HL-60 (cell line): ENCODE measurements at regions not wholly inside any gene's neighbourhood (a gene's known extent, or its start where the extent isn't known, plus 50 kb on each side); places are given as distances from the start of the nearest gene placed in this dataset.

Experiments used
- DNase-seq, 2 experiments: peaks; one replicate each; pipeline ENCODE4 v3.0.0-alpha.2; 2010 to 2020; ENCODE audit warnings: low read depth in 1 of 2, low spot score in 1 of 2
- H3K27ac ChIP-seq: fragments of 250-450 bp; sonication (Bioruptor Pico); replicated peaks from 2 replicates; pipeline ENCODE4 v1.5.1; 2020; ENCODE audit warnings: mild to moderate bottlenecking, moderate library complexity
- H3K27me3 ChIP-seq: fragments of 250-450 bp; sonication (Bioruptor Pico); 2 replicates; pipeline ENCODE4 v1.5.1; 2021; ENCODE audit warnings: mild to moderate bottlenecking, moderate library complexity; ENCODE audit not compliant: insufficient read depth, poor library complexity, severe bottlenecking
- H3K4me3 ChIP-seq: replicated peaks from 2 replicates; pipeline ENCODE4 v1.5.1; 2011; ENCODE audit warnings: mild to moderate bottlenecking, control low read depth, low read length; ENCODE audit not compliant: insufficient read depth
- GABPA ChIP-seq: IDR thresholded peaks from 2 replicates; pipeline ENCODE4 v1.6.1; 2012; ENCODE audit warnings: low read depth
- POLR2AphosphoS5 ChIP-seq: IDR thresholded peaks from 2 replicates; pipeline ENCODE4 v1.6.1; 2012; ENCODE audit warnings: low read depth
- SPI1 ChIP-seq: IDR thresholded peaks from 2 replicates; pipeline ENCODE4 v1.6.1; 2012; ENCODE audit warnings: low read depth, mild to moderate bottlenecking, borderline replicate concordance
- TF ChIP-seq, protein P1 (sequence below): IDR thresholded peaks from 2 replicates; pipeline ENCODE4 v1.6.1; 2012; ENCODE audit warnings: low read depth; ENCODE audit not compliant: insufficient replicate concordance
- TF ChIP-seq, protein P2 (sequence below): IDR thresholded peaks from one replicate; pipeline ENCODE4 v1.5.1; 2011; ENCODE audit warnings: low read length, control low read depth, inconsistent platforms; ENCODE audit not compliant: insufficient read depth

DNA sequence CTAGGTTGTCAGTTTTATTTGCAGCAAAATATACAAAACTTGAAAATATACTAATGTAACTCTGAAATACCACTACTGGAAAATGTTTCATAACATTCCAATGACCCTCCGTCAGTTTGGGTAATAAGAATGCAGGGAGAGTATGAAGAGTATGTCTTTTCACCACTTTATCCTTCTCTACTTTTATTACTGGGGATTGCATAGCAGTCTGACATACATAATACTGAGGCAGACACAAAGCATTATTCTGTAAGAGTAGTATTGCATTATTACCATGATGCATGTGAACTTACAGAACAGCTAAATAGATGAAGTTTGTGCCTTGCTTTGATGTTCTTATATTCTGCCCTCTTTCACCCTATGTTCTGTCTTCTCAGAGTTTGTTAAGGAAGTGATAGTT lies 151.8 kb upstream of the TPK1 start:
- TF ChIP-seq POLR2AphosphoS5 (no peak), GABPA (no peak), SPI1 (no peak)
- TF ChIP-seq, protein P1, sequence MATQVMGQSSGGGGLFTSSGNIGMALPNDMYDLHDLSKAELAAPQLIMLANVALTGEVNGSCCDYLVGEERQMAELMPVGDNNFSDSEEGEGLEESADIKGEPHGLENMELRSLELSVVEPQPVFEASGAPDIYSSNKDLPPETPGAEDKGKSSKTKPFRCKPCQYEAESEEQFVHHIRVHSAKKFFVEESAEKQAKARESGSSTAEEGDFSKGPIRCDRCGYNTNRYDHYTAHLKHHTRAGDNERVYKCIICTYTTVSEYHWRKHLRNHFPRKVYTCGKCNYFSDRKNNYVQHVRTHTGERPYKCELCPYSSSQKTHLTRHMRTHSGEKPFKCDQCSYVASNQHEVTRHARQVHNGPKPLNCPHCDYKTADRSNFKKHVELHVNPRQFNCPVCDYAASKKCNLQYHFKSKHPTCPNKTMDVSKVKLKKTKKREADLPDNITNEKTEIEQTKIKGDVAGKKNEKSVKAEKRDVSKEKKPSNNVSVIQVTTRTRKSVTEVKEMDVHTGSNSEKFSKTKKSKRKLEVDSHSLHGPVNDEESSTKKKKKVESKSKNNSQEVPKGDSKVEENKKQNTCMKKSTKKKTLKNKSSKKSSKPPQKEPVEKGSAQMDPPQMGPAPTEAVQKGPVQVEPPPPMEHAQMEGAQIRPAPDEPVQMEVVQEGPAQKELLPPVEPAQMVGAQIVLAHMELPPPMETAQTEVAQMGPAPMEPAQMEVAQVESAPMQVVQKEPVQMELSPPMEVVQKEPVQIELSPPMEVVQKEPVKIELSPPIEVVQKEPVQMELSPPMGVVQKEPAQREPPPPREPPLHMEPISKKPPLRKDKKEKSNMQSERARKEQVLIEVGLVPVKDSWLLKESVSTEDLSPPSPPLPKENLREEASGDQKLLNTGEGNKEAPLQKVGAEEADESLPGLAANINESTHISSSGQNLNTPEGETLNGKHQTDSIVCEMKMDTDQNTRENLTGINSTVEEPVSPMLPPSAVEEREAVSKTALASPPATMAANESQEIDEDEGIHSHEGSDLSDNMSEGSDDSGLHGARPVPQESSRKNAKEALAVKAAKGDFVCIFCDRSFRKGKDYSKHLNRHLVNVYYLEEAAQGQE = no peak
- TF ChIP-seq, protein P2, sequence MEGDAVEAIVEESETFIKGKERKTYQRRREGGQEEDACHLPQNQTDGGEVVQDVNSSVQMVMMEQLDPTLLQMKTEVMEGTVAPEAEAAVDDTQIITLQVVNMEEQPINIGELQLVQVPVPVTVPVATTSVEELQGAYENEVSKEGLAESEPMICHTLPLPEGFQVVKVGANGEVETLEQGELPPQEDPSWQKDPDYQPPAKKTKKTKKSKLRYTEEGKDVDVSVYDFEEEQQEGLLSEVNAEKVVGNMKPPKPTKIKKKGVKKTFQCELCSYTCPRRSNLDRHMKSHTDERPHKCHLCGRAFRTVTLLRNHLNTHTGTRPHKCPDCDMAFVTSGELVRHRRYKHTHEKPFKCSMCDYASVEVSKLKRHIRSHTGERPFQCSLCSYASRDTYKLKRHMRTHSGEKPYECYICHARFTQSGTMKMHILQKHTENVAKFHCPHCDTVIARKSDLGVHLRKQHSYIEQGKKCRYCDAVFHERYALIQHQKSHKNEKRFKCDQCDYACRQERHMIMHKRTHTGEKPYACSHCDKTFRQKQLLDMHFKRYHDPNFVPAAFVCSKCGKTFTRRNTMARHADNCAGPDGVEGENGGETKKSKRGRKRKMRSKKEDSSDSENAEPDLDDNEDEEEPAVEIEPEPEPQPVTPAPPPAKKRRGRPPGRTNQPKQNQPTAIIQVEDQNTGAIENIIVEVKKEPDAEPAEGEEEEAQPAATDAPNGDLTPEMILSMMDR = no peak
- DNase-seq = no peak
- Histone ChIP-seq H3K4me3 (no peak overlapping the region), H3K27me3 (no peaks in the 10 kb centered on the region), H3K27ac (no peak overlapping the region)

DNA sequence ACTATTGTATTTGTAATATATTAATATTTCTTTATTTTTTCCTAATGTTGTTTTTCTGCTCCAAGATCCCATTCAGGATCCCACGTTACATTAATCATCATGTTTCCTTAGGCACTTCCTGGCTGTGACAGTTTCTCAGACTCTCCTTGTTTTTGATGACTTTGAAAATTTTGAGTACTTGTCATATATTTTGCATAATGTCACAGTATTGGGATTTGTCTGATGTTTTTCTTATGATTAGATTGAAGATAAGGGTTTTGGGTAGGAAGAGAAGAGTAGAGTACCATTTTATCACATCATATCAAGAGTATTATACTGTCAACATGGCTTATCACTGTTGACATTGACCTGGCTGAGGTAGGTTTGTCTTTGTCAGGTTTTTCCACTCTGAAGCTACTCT lies 146.3 kb upstream of the TPK1 start:
- TF ChIP-seq, protein P2 = no peak
- TF ChIP-seq GABPA (no peak), POLR2AphosphoS5 (no peak), SPI1 (no peak)
- TF ChIP-seq, protein P1 = no peak
- no peaks in the 10 kb centered on the region for H3K27me3 ChIP-seq
- no peak overlapping the region for H3K4me3 ChIP-seq

DNA sequence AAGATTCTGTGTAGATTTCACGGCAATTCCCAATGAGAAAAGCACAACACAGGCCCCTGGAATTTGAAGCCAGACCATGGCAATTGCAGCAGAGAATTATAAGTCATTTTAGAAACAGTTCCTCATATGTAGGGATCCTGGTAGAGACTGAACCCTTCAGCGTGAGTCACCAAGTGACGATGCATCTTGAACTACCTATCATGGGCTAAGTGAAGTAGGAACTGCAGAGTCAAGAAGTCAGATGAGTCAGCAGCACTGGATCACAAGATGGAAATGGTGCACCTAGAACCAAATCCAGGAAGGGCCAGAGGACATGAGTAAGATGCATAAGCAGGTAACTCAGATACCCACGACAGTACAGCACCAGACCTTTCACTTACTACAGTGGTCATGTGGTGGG lies 140.0 kb upstream of the TPK1 start:
- no peak for DNase-seq
- TF ChIP-seq POLR2AphosphoS5 (no peak), SPI1 (no peak)
- TF ChIP-seq, protein P1 = no peak
- Histone ChIP-seq H3K4me3 (no peak overlapping the region), H3K27ac (no peak overlapping the region), H3K27me3 (no peaks in the 10 kb centered on the region)

More for the DNA sequence above, 146.3 kb upstream of the TPK1 start:
- H3K27ac ChIP-seq = no peak overlapping the region
- no peak for DNase-seq

DNA sequence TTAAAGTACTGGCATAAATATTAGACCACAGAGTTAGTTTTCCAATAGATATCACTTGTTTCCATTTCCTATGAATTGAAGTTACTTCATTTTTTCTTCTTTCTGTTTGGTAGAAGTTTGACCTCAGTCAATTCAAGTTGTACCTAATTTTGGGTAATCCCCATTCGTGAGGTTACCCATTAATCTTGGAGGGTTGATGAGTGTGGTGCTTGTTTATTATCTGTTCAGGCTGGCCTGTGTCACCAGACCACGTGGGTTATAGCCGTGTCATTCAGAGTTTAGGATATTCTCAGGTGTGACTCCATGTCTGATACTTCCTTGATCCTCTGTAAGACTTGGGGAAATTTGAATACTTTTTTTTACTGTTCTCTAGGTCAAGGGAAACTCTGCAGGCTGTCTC lies 133.9 kb upstream of the TPK1 start:
- TF ChIP-seq, protein P2 = no peak
- TF ChIP-seq, protein P1 = no peak
- Histone ChIP-seq H3K27me3 (no peaks in the 10 kb centered on the region), H3K4me3 (no peak overlapping the region), H3K27ac (no peak overlapping the region)
- DNase-seq = no peak
